GM23338 (cell line): ENCODE measurements at regions not wholly inside any gene's neighbourhood (a gene's known extent, or its start where the extent isn't known, plus 50 kb on each side); places are given as distances from the start of the nearest gene placed in this dataset.

ENCODE experiments used
- ATAC-seq: fragments of 200-7000 bp; cut with Tn5 transposase; 3 replicates; pipeline ENCODE4 v1.9.1; 2020
- DNase-seq: peaks from one replicate; pipeline ENCODE4 v3.0.0-alpha.2; 2015; ENCODE audit warnings: low spot score
- H2AFZ ChIP-seq: fragments of 200-600 bp; sonication (generic); 2 replicates; pipeline ENCODE4 v1.8.0; 2016; ENCODE audit warnings: antibody characterized with exemption, mild to moderate bottlenecking, moderate library complexity
- H3F3A ChIP-seq: fragments of 200-600 bp; sonication (generic); replicated peaks from 2 replicates; pipeline ENCODE4 v1.8.0; 2017; ENCODE audit warnings: antibody characterized with exemption, mixed run types, low read depth
- H3K27ac ChIP-seq: fragments of 200-600 bp; sonication (generic); 2 replicates; pipeline ENCODE4 v1.6.1; 2016; ENCODE audit warnings: low read depth
- H3K27me3 ChIP-seq: fragments of 200-600 bp; sonication (generic); 2 replicates; pipeline ENCODE4 v1.8.0; 2016; ENCODE audit warnings: mild to moderate bottlenecking, mixed run types, moderate library complexity; ENCODE audit not compliant: insufficient read depth
- H3K36me3 ChIP-seq: fragments of 200-600 bp; sonication (generic); 2 replicates; pipeline ENCODE4 v1.8.0; 2016; ENCODE audit warnings: mild to moderate bottlenecking; ENCODE audit not compliant: insufficient read depth
- H3K4me1 ChIP-seq: fragments of 200-600 bp; sonication (generic); 2 replicates; pipeline ENCODE4 v1.8.0; 2016; ENCODE audit warnings: mild to moderate bottlenecking, moderate library complexity; ENCODE audit not compliant: insufficient read depth
- H3K4me2 ChIP-seq: fragments of 200-600 bp; sonication (generic); 2 replicates; pipeline ENCODE4 v1.7.1; 2017; ENCODE audit warnings: mixed run types
- H3K4me3 ChIP-seq: fragments of 200-600 bp; sonication (generic); 2 replicates; pipeline ENCODE4 v1.6.1; 2016; ENCODE audit warnings: mixed run types
- H3K79me2 ChIP-seq: fragments of 200-600 bp; sonication (generic); replicated peaks from 2 replicates; pipeline ENCODE4 v1.8.0; 2017; ENCODE audit warnings: mild to moderate bottlenecking; ENCODE audit not compliant: insufficient read depth
- H3K9me2 ChIP-seq: fragments of 200-600 bp; sonication (generic); 2 replicates; pipeline ENCODE4 v1.8.0; 2017; ENCODE audit not compliant: insufficient read depth
- H4K20me1 ChIP-seq: fragments of 200-600 bp; sonication (generic); replicated peaks from 2 replicates; pipeline ENCODE4 v1.8.0; 2017; ENCODE audit warnings: mild to moderate bottlenecking; ENCODE audit not compliant: insufficient read depth
- H3K27ac Mint-ChIP-seq: 2 replicates; pipeline ENCODE4 v1.8.0; 2020; ENCODE audit warnings: inconsistent platforms, mild to moderate bottlenecking, moderate library complexity, mixed read lengths
- H3K27me3 Mint-ChIP-seq: 3 replicates; pipeline ENCODE4 v1.8.0; 2022; ENCODE audit warnings: low read depth, mild to moderate bottlenecking, moderate library complexity, mixed read lengths, inconsistent platforms; ENCODE audit not compliant: insufficient read depth, poor library complexity
- H3K36me3 Mint-ChIP-seq: 3 replicates; pipeline ENCODE4 v1.8.0; 2021; ENCODE audit warnings: low read depth, mild to moderate bottlenecking, inconsistent platforms, moderate library complexity, mixed read lengths
- H3K4me1 Mint-ChIP-seq: 3 replicates; pipeline ENCODE4 v1.8.0; 2020; ENCODE audit warnings: mild to moderate bottlenecking, inconsistent platforms, mixed read lengths
- H3K4me3 Mint-ChIP-seq: 3 replicates; pipeline ENCODE4 v1.8.0; 2021; ENCODE audit warnings: moderate library complexity, mild to moderate bottlenecking, inconsistent platforms, mixed read lengths
- H3K9me3 Mint-ChIP-seq: 3 replicates; pipeline ENCODE4 v1.8.0; 2020; ENCODE audit warnings: moderate library complexity, mild to moderate bottlenecking, inconsistent platforms, mixed read lengths
- CREB1 ChIP-seq: fragments of 250-450 bp; sonication (Bioruptor Pico); IDR thresholded peaks from 2 replicates; pipeline ENCODE4 v1.5.0; 2020; ENCODE audit warnings: low read depth, mild to moderate bottlenecking, moderate library complexity
- EZH2phosphoT487 ChIP-seq: fragments of 200-600 bp; sonication (generic); IDR thresholded peaks from one replicate; pipeline ENCODE4 v1.8.1; 2018; ENCODE audit warnings: antibody characterized with exemption; ENCODE audit not compliant: unreplicated experiment
- JUNB ChIP-seq: IDR thresholded peaks from one replicate; pipeline ENCODE4 v1.6.1; 2016; ENCODE audit warnings: antibody characterized with exemption; ENCODE audit not compliant: unreplicated experiment
- REST ChIP-seq: IDR thresholded peaks from one replicate; pipeline ENCODE4 v1.6.1; 2018; ENCODE audit warnings: antibody characterized with exemption; ENCODE audit not compliant: unreplicated experiment
- STAT1 ChIP-seq: IDR thresholded peaks from one replicate; pipeline ENCODE4 v1.6.1; 2016; ENCODE audit warnings: antibody characterized with exemption; ENCODE audit not compliant: unreplicated experiment
- ZNF114 ChIP-seq: fragments of 250-450 bp; sonication (Bioruptor Pico); IDR thresholded peaks from 2 replicates; pipeline ENCODE4 v1.5.0; 2020; ENCODE audit warnings: mild to moderate bottlenecking, moderate library complexity
- ZNF331 ChIP-seq: fragments of 250-450 bp; sonication (Bioruptor Pico); IDR thresholded peaks from 2 replicates; pipeline ENCODE4 v1.5.0; 2020; ENCODE audit warnings: low read depth, mild to moderate bottlenecking, moderate library complexity
- ZNF462 ChIP-seq: fragments of 250-450 bp; sonication (Bioruptor Pico); IDR thresholded peaks from 2 replicates; pipeline ENCODE4 v1.5.0; 2020; ENCODE audit warnings: mild to moderate bottlenecking, moderate library complexity
- TF ChIP-seq, protein P1 (sequence below): IDR thresholded peaks from 2 replicates; pipeline ENCODE4 v1.6.1; 2016; ENCODE audit warnings: antibody characterized with exemption

GRCh38 chrX:95071052-95071451 lies 1397.0 kb downstream of the FAM133A start:
- TF ChIP-seq ZNF331 = no peak
- TF ChIP-seq JUNB = no peak
- TF ChIP-seq ZNF462 (CRISPR knock-in tag) = no peak
- no peak for TF ChIP-seq REST
- no peak for TF ChIP-seq EZH2phosphoT487
- no peak for TF ChIP-seq CREB1 (CRISPR knock-in tag)
- no peak for TF ChIP-seq STAT1
- no peak for TF ChIP-seq ZNF114
- TF ChIP-seq, protein P1, sequence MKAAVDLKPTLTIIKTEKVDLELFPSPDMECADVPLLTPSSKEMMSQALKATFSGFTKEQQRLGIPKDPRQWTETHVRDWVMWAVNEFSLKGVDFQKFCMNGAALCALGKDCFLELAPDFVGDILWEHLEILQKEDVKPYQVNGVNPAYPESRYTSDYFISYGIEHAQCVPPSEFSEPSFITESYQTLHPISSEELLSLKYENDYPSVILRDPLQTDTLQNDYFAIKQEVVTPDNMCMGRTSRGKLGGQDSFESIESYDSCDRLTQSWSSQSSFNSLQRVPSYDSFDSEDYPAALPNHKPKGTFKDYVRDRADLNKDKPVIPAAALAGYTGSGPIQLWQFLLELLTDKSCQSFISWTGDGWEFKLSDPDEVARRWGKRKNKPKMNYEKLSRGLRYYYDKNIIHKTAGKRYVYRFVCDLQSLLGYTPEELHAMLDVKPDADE = no peak
- H3K79me2 ChIP-seq = no peaks in the 10 kb centered on the region
- no peaks in the 10 kb centered on the region for H3K9me2 ChIP-seq
- Mint-ChIP-seq H3K27ac (no peak overlapping the region), H3K4me3 (no peak overlapping the region), H3K36me3 (peaks cover 5% of the 10 kb centered on the region; the same call in 1 of the 3 replicates), H3K9me3 (no peaks in the 10 kb centered on the region; the same call in 1 of the 3 replicates), H3K27me3 (no peaks in the 10 kb centered on the region), H3K4me1 (no peaks in the 10 kb centered on the region; the same call in 2 of the 3 replicates)
- H3K27me3 ChIP-seq = no peaks in the 10 kb centered on the region
- no peak overlapping the region for H3K4me3 ChIP-seq
- H3K4me1 ChIP-seq = no peaks in the 10 kb centered on the region; the same call in 1 of the 2 replicates
- DNase-seq = no peak
- H4K20me1 ChIP-seq = no peaks in the 10 kb centered on the region
- no peaks in the 10 kb centered on the region for H3F3A ChIP-seq
- H3K27ac ChIP-seq = no peak overlapping the region
- ATAC-seq = no peak
- no peak overlapping the region for H2AFZ ChIP-seq
- no peak overlapping the region for H3K4me2 ChIP-seq
- no peaks in the 10 kb centered on the region for H3K36me3 ChIP-seq
